DOHH2 (cell line): ENCODE measurements at regions not wholly inside any gene's neighbourhood (a gene's known extent, or its start where the extent isn't known, plus 50 kb on each side); places are given as distances from the start of the nearest gene placed in this dataset.

Experiments used
- H3F3A ChIP-seq: fragments of 200-600 bp; sonication (generic), shearing (Covaris generic); 2 replicates; pipeline ENCODE4 v1.6.0; 2016; ENCODE audit warnings: antibody characterized with exemption, mild to moderate bottlenecking; ENCODE audit not compliant: control insufficient read depth, insufficient read depth
- H3K27ac ChIP-seq: fragments of 200-600 bp; sonication (generic); 2 replicates; pipeline ENCODE4 v1.5.1; 2014; ENCODE audit warnings: low read depth, mild to moderate bottlenecking, low read length, moderate library complexity
- H3K27me3 ChIP-seq: fragments of 200-600 bp; sonication (generic); 2 replicates; pipeline ENCODE4 v1.6.1; 2014; ENCODE audit warnings: mild to moderate bottlenecking, low read length, mixed read lengths; ENCODE audit not compliant: control insufficient read depth
- H3K36me3 ChIP-seq: fragments of 200-600 bp; sonication (generic); 2 replicates; pipeline ENCODE4 v1.6.1; 2014; ENCODE audit warnings: mild to moderate bottlenecking, low read length, moderate library complexity, mixed read lengths; ENCODE audit not compliant: control insufficient read depth
- H3K4me1 ChIP-seq: fragments of 200-600 bp; sonication (generic); 2 replicates; pipeline ENCODE4 v1.6.1; 2014; ENCODE audit warnings: mild to moderate bottlenecking, low read length, mixed read lengths; ENCODE audit not compliant: control insufficient read depth
- H3K4me2 ChIP-seq: fragments of 200-600 bp; sonication (generic); 2 replicates; pipeline ENCODE4 v1.6.0; 2014; ENCODE audit warnings: mild to moderate bottlenecking, low read length, moderate library complexity
- H3K4me3 ChIP-seq: fragments of 200-600 bp; sonication (generic); 2 replicates; pipeline ENCODE4 v1.5.1; 2014; ENCODE audit warnings: mild to moderate bottlenecking, low read length, mixed read lengths
- H3K79me2 ChIP-seq: fragments of 200-600 bp; sonication (generic); 2 replicates; pipeline ENCODE4 v1.6.1; 2014; ENCODE audit warnings: mild to moderate bottlenecking, low read length, mixed read lengths; ENCODE audit not compliant: control insufficient read depth
- H3K9me2 ChIP-seq: fragments of 200-600 bp; sonication (generic); replicated peaks from 2 replicates; pipeline ENCODE4 v1.6.1; 2014; ENCODE audit warnings: mild to moderate bottlenecking, low read length, mixed read lengths; ENCODE audit not compliant: control insufficient read depth
- H3K9me3 ChIP-seq: fragments of 200-600 bp; sonication (generic); 2 replicates; pipeline ENCODE4 v1.6.1; 2014; ENCODE audit warnings: antibody characterized with exemption, low read length, mixed read lengths; ENCODE audit not compliant: control insufficient read depth, insufficient read depth
- H4K20me1 ChIP-seq: fragments of 200-600 bp; sonication (generic); 2 replicates; pipeline ENCODE4 v1.6.0; 2014; ENCODE audit warnings: low read depth, mild to moderate bottlenecking, antibody characterized with exemption, low read length, moderate library complexity; ENCODE audit not compliant: control insufficient read depth, insufficient read depth
- EZH2phosphoT487 ChIP-seq: fragments of 200-600 bp; sonication (generic); IDR thresholded peaks from 2 replicates; pipeline ENCODE4 v1.6.1; 2017; ENCODE audit warnings: borderline replicate concordance, mild to moderate bottlenecking, antibody characterized with exemption, low read length, moderate library complexity, mixed read lengths
- TF ChIP-seq, protein P1 (sequence below): fragments of 200-600 bp; sonication (generic); IDR thresholded peaks from one replicate; pipeline ENCODE4 v1.5.1; 2014; ENCODE audit warnings: antibody characterized with exemption, mild to moderate bottlenecking, low read depth, low read length; ENCODE audit not compliant: poor library complexity, severe bottlenecking

DNA sequence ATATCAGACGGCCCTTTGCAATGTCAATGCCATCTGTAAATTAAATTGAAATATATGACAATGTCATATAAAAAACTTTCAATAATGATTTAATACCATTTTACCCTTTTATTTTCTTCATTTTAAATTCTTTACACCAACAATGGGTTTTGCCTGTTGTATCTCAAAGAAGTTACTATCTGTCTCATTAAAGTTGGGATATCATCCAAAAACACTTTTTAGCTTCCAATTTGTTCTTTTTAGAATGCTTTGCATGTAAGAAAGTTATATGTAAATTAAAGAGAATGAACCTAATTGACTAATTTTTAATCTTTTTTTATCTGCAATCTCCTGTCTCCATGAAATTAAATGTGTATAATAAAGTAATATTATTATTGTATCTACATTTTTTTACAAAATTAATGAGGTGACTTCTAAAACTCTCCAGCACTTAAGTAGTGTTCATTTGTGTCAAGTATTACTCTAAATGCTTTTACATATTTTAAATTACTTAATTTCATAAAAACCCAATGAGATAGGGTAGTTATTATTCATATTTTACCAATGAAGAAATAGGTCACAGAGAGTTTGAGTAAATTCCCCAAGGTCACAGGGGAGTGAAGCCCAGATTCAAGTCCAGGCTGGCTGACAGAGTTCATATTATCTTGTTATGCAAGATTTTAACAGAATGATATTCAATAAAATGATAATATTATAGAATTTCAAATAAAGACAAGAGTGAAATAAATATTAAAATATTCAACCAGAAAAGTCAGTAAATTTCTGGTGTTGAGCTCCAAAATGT, 673.0 kb upstream of the FLRT2 start:
- Histone ChIP-seq H3K27ac (no peak overlapping the region), H3K27me3 (no peaks in the 10 kb centered on the region)
- TF ChIP-seq EZH2phosphoT487: no peak

DNA sequence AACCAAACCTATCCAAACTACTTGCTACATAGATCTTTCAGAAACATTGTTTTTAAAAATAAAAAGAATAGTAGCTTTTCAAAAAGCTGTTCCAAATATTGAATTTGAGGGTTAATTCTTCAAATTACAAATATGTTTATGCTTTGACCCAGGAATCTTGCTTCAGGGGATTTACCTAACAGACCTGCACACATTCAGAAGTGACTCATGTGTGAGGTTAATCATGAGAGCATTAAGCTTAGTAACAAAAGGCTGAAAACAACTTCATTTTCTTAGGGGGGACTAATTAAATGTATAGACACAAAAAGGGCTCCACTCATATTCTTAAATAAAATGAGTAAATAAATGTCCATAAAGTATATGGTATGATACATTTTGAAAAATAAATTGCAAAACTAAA, 672.4 kb upstream of the FLRT2 start:
- Histone ChIP-seq H3K4me1 (no peaks in the 10 kb centered on the region), H3K79me2 (no peaks in the 10 kb centered on the region)

More for the DNA sequence above, 673.0 kb upstream of the FLRT2 start:
- Histone ChIP-seq H3K4me3 (no peak overlapping the region), H3F3A (no peaks in the 10 kb centered on the region), H3K9me3 (no peaks in the 10 kb centered on the region), H3K4me2 (no peak overlapping the region), H4K20me1 (no peaks in the 10 kb centered on the region), H3K36me3 (no peaks in the 10 kb centered on the region), H3K4me1 (no peaks in the 10 kb centered on the region), H3K79me2 (no peaks in the 10 kb centered on the region), H3K9me2 (no peaks in the 10 kb centered on the region)

DNA sequence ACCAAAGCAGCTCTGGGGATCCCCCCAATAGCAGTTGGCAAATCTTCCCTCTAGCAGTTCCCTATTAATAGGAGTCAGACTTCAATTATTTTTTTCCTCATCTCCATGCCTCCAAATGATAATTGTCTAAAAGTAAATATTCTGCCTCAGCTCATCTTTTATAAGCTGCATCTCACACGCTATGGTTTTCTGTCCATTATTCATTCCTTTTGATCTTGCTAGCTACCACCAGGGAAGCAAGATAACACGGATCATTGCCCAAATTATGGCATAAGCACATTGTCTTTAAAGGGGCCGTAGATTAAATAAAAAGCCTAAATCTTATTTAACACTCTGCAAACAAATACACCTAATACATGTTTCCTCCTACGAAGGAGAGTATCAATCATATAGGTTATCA, 670.8 kb upstream of the FLRT2 start:
- H3K9me3 ChIP-seq: peaks cover 4% of the 10 kb centered on the region; the same call in 1 of the 2 replicates

More for the DNA sequence above, 672.4 kb upstream of the FLRT2 start:
- Histone ChIP-seq H3F3A (no peaks in the 10 kb centered on the region), H3K4me2 (no peak overlapping the region), H3K9me3 (no peaks in the 10 kb centered on the region), H4K20me1 (no peaks in the 10 kb centered on the region), H3K4me3 (no peak overlapping the region), H3K36me3 (no peaks in the 10 kb centered on the region), H3K27ac (no peak overlapping the region), H3K9me2 (no peaks in the 10 kb centered on the region), H3K27me3 (no peaks in the 10 kb centered on the region)
- TF ChIP-seq, protein P1, sequence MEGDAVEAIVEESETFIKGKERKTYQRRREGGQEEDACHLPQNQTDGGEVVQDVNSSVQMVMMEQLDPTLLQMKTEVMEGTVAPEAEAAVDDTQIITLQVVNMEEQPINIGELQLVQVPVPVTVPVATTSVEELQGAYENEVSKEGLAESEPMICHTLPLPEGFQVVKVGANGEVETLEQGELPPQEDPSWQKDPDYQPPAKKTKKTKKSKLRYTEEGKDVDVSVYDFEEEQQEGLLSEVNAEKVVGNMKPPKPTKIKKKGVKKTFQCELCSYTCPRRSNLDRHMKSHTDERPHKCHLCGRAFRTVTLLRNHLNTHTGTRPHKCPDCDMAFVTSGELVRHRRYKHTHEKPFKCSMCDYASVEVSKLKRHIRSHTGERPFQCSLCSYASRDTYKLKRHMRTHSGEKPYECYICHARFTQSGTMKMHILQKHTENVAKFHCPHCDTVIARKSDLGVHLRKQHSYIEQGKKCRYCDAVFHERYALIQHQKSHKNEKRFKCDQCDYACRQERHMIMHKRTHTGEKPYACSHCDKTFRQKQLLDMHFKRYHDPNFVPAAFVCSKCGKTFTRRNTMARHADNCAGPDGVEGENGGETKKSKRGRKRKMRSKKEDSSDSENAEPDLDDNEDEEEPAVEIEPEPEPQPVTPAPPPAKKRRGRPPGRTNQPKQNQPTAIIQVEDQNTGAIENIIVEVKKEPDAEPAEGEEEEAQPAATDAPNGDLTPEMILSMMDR: no peak

More for the DNA sequence above, 670.8 kb upstream of the FLRT2 start:
- Histone ChIP-seq H3K79me2 (no peaks in the 10 kb centered on the region), H3K27ac (no peak overlapping the region), H3K9me2 (no peaks in the 10 kb centered on the region), H3K27me3 (no peaks in the 10 kb centered on the region), H3K4me2 (no peak overlapping the region), H3K4me3 (no peak overlapping the region), H3F3A (no peaks in the 10 kb centered on the region), H3K4me1 (no peaks in the 10 kb centered on the region), H4K20me1 (no peaks in the 10 kb centered on the region), H3K36me3 (no peaks in the 10 kb centered on the region)
- TF ChIP-seq, protein P1: no peak
- no peak for TF ChIP-seq EZH2phosphoT487
